ENCODE measurements at regions not wholly inside any gene's neighbourhood (a gene's known extent, or its start where the extent isn't known, plus 50 kb on each side); places are given as distances from the start of the nearest gene placed in this dataset.
"Not testable (repeated sequence)": the region's sequence is repeated elsewhere in the genome, so short reads cannot be mapped to it uniquely, and the experiment has no call there.

- Mint-ChIP-seq H3K27ac (no peak overlapping the region), H3K9me3 (no peaks in the 10 kb centered on the region), H3K27me3 (peaks cover 10% of the 10 kb centered on the region), H3K36me3 (ENCODE audit: low read depth) (no peaks in the 10 kb centered on the region), H3K4me3 (no peak overlapping the region), H3K4me1 (ENCODE audit: low read depth) (no peaks in the 10 kb centered on the region)
- no peak for DNase-seq
Observed at GRCh38 chr4:13711233-13711785, 83.8 kb upstream of the BOD1L1 start.

GRCh38 chr4:13721894-13722293, 94.4 kb upstream of the BOD1L1 start:
- Mint-ChIP-seq H3K36me3 (ENCODE audit: low read depth) (no peaks in the 10 kb centered on the region), H3K4me1 (ENCODE audit: low read depth) (no peaks in the 10 kb centered on the region), H3K4me3 (no peak overlapping the region), H3K27ac (no peak overlapping the region), H3K9me3 (no peaks in the 10 kb centered on the region), H3K27me3 (peaks cover 12% of the 10 kb centered on the region)
- DNase-seq, result no peak

- DNase-seq, result no peak
- Mint-ChIP-seq H3K9me3 (no peaks in the 10 kb centered on the region), H3K4me1 (ENCODE audit: low read depth) (no peaks in the 10 kb centered on the region), H3K36me3 (ENCODE audit: low read depth) (no peaks in the 10 kb centered on the region), H3K27ac (no peak overlapping the region), H3K27me3 (peaks cover 13% of the 10 kb centered on the region), H3K4me3 (no peak overlapping the region)
Observed at GRCh38 chr4:13722649-13723048, 95.1 kb upstream of the BOD1L1 start.

- H3K27ac Mint-ChIP-seq, result no peak overlapping the region
- no peaks in the 10 kb centered on the region for H3K9me3 Mint-ChIP-seq
- no peak for DNase-seq
- H3K4me1 Mint-ChIP-seq (ENCODE audit: low read depth), result no peaks in the 10 kb centered on the region
- H3K27me3 Mint-ChIP-seq, result peaks cover 10% of the 10 kb centered on the region
- no peak overlapping the region for H3K4me3 Mint-ChIP-seq
- no peaks in the 10 kb centered on the region for H3K36me3 Mint-ChIP-seq (ENCODE audit: low read depth)
Observed at GRCh38 chr4:13728761-13729160, 101.2 kb upstream of the BOD1L1 start.

- Mint-ChIP-seq H3K36me3 (ENCODE audit: low read depth) (no peaks in the 10 kb centered on the region), H3K4me1 (ENCODE audit: low read depth) (no peaks in the 10 kb centered on the region), H3K27ac (no peak overlapping the region), H3K4me3 (no peak overlapping the region), H3K9me3 (no peaks in the 10 kb centered on the region), H3K27me3 (peaks cover 8% of the 10 kb centered on the region)
- DNase-seq, result no peak
Observed at GRCh38 chr4:13731019-13731418, 103.5 kb upstream of the BOD1L1 start.

- Mint-ChIP-seq H3K4me3 (no peak overlapping the region), H3K27me3 (no peaks in the 10 kb centered on the region), H3K4me1 (ENCODE audit: low read depth) (no peaks in the 10 kb centered on the region), H3K9me3 (no peaks in the 10 kb centered on the region), H3K36me3 (ENCODE audit: low read depth) (no peaks in the 10 kb centered on the region), H3K27ac (no peak overlapping the region)
- DNase-seq, result no peak
Observed at GRCh38 chr4:13733817-13734216, 106.3 kb upstream of the BOD1L1 start.

- H3K4me1 Mint-ChIP-seq (ENCODE audit: low read depth), result no peaks in the 10 kb centered on the region
Observed at GRCh38 chr4:13750594-13750993, 123.1 kb upstream of the BOD1L1 start.

GRCh38 chr4:13761581-13761980, 134.1 kb upstream of the BOD1L1 start:
- DNase-seq, result not testable (repeated sequence)

More at GRCh38 chr4:13750594-13750993, 123.1 kb upstream of the BOD1L1 start:
- Mint-ChIP-seq H3K9me3 (peaks cover 3% of the 10 kb centered on the region), H3K4me3 (no peak overlapping the region), H3K27ac (no peak overlapping the region), H3K27me3 (peaks cover 11% of the 10 kb centered on the region), H3K36me3 (ENCODE audit: low read depth) (no peaks in the 10 kb centered on the region)
- DNase-seq, result no peak

GRCh38 chr4:13762130-13762529, 134.6 kb upstream of the BOD1L1 start:
- H3K27ac Mint-ChIP-seq, result no peak overlapping the region
- H3K4me1 Mint-ChIP-seq (ENCODE audit: low read depth), result no peaks in the 10 kb centered on the region

More at GRCh38 chr4:13761581-13761980, 134.1 kb upstream of the BOD1L1 start:
- H3K9me3 Mint-ChIP-seq, result peaks cover 26% of the 10 kb centered on the region
- H3K27ac Mint-ChIP-seq; H3K4me1 Mint-ChIP-seq (ENCODE audit: low read depth); H3K27me3 Mint-ChIP-seq; H3K4me3 Mint-ChIP-seq; H3K36me3 Mint-ChIP-seq (ENCODE audit: low read depth): not testable (repeated sequence)

GRCh38 chr4:13763707-13764106, 136.2 kb upstream of the BOD1L1 start:
- Mint-ChIP-seq H3K36me3 (ENCODE audit: low read depth) (no peaks in the 10 kb centered on the region), H3K27me3 (no peaks in the 10 kb centered on the region)
- DNase-seq, result no peak

More at GRCh38 chr4:13762130-13762529, 134.6 kb upstream of the BOD1L1 start:
- no peak overlapping the region for H3K4me3 Mint-ChIP-seq
- no peaks in the 10 kb centered on the region for H3K36me3 Mint-ChIP-seq (ENCODE audit: low read depth)
- no peaks in the 10 kb centered on the region for H3K27me3 Mint-ChIP-seq
- DNase-seq, result no peak
- H3K9me3 Mint-ChIP-seq, result peaks cover 26% of the 10 kb centered on the region

GRCh38 chr4:13765539-13765938, 138.0 kb upstream of the BOD1L1 start:
- Mint-ChIP-seq H3K36me3 (ENCODE audit: low read depth) (no peaks in the 10 kb centered on the region), H3K27me3 (no peaks in the 10 kb centered on the region), H3K9me3 (peaks cover 15% of the 10 kb centered on the region), H3K4me1 (ENCODE audit: low read depth) (no peaks in the 10 kb centered on the region), H3K4me3 (no peak overlapping the region), H3K27ac (no peak overlapping the region)
- no peak for DNase-seq

More at GRCh38 chr4:13763707-13764106, 136.2 kb upstream of the BOD1L1 start:
- H3K9me3 Mint-ChIP-seq, result peaks cover 19% of the 10 kb centered on the region
- H3K27ac Mint-ChIP-seq, result no peak overlapping the region
- no peaks in the 10 kb centered on the region for H3K4me1 Mint-ChIP-seq (ENCODE audit: low read depth)
- no peak overlapping the region for H3K4me3 Mint-ChIP-seq

- peaks cover 21% of the 10 kb centered on the region for H3K9me3 Mint-ChIP-seq
- H3K27ac Mint-ChIP-seq, result no peak overlapping the region
Observed at GRCh38 chr4:13766761-13767540, 139.4 kb upstream of the BOD1L1 start.

GRCh38 chr4:13777341-13777740, 149.8 kb upstream of the BOD1L1 start:
- H3K36me3 Mint-ChIP-seq (ENCODE audit: low read depth), result no peaks in the 10 kb centered on the region
- H3K27ac Mint-ChIP-seq, result no peak overlapping the region
- no peak overlapping the region for H3K4me3 Mint-ChIP-seq
- no peaks in the 10 kb centered on the region for H3K27me3 Mint-ChIP-seq
- no peaks in the 10 kb centered on the region for H3K4me1 Mint-ChIP-seq (ENCODE audit: low read depth)
- H3K9me3 Mint-ChIP-seq, result peaks cover 4% of the 10 kb centered on the region
- DNase-seq, result no peak

More at GRCh38 chr4:13766761-13767540, 139.4 kb upstream of the BOD1L1 start:
- no peaks in the 10 kb centered on the region for H3K4me1 Mint-ChIP-seq (ENCODE audit: low read depth)
- no peak for DNase-seq
- no peak overlapping the region for H3K4me3 Mint-ChIP-seq
- H3K27me3 Mint-ChIP-seq, result no peaks in the 10 kb centered on the region
- H3K36me3 Mint-ChIP-seq (ENCODE audit: low read depth), result no peaks in the 10 kb centered on the region

GRCh38 chr4:13778367-13778766, 150.8 kb upstream of the BOD1L1 start:
- H3K4me3 Mint-ChIP-seq, result no peak overlapping the region
- H3K27me3 Mint-ChIP-seq, result no peaks in the 10 kb centered on the region
- H3K9me3 Mint-ChIP-seq, result peaks cover 4% of the 10 kb centered on the region
- no peaks in the 10 kb centered on the region for H3K36me3 Mint-ChIP-seq (ENCODE audit: low read depth)
- no peak overlapping the region for H3K27ac Mint-ChIP-seq
- DNase-seq, result no peak
- H3K4me1 Mint-ChIP-seq (ENCODE audit: low read depth), result no peaks in the 10 kb centered on the region

- Mint-ChIP-seq H3K27ac (no peak overlapping the region), H3K9me3 (peaks cover 2% of the 10 kb centered on the region), H3K4me1 (ENCODE audit: low read depth) (no peaks in the 10 kb centered on the region), H3K27me3 (no peaks in the 10 kb centered on the region), H3K4me3 (no peak overlapping the region), H3K36me3 (ENCODE audit: low read depth) (no peaks in the 10 kb centered on the region)
- no peak for DNase-seq
Observed at GRCh38 chr4:13782231-13782630, 154.7 kb upstream of the BOD1L1 start.

Measured in activated T-cell treated with anti-CD3 and anti-CD28 coated beads, Interleukin-2, amount 50 U/mL, for 24 hours (primary cell).